IMR-90 (cell line): ENCODE measurements at regions not wholly inside any gene's neighbourhood (a gene's known extent, or its start where the extent isn't known, plus 50 kb on each side); places are given as distances from the start of the nearest gene placed in this dataset.

Source experiments
- ATAC-seq: fragments of 200-7000 bp; cut with Tn5 transposase; 2 replicates; pipeline ENCODE4 v1.9.1; 2020; ENCODE audit warnings: low read depth, mild to moderate bottlenecking, moderate library complexity
- BruUV-seq: library from RNA; stranded (reverse); fragments of 400-500 nt; replicated peaks from 2 replicates; lab custom pipeline; 2021; lab: Mats Ljungman, UMichigan
- CTCF ChIA-PET: fragments of 300-600 bp; formaldehyde crosslinking; extraction: SDS; loops from one replicate; lab custom pipeline; 2021; ENCODE audit warnings: antibody characterized with exemption; lab: Yijun Ruan, JAX
- POLR2A ChIA-PET: fragments of 300-600 bp; sonication (Branson Sonifier 250); formaldehyde crosslinking; loops from one replicate; lab custom pipeline; 2022; ENCODE audit warnings: antibody characterized with exemption; ENCODE audit not compliant: unreplicated experiment; lab: Charles Lee
- DNase-seq: peaks from one replicate; pipeline ENCODE4 v3.0.0; 2013
- H2AFZ ChIP-seq: replicated peaks from 2 replicates; pipeline ENCODE3; 2013; ENCODE audit warnings: low read length, mild to moderate bottlenecking; ENCODE audit not compliant: poor library complexity
- H2AK5ac ChIP-seq: 2 replicates; pipeline ENCODE4 v1.6.1; 2013; ENCODE audit warnings: low read depth, low read length, inconsistent platforms
- H2AK9ac ChIP-seq: replicated peaks from 2 replicates; pipeline ENCODE3; 2013; ENCODE audit warnings: mild to moderate bottlenecking, low read depth, low read length, moderate library complexity; ENCODE audit not compliant: poor library complexity
- H2BK120ac ChIP-seq: 2 replicates; pipeline ENCODE4 v1.6.1; 2013; ENCODE audit warnings: low read depth, low read length, inconsistent platforms
- H2BK15ac ChIP-seq: 3 replicates; pipeline ENCODE4 v1.6.1; 2013; ENCODE audit warnings: low read depth, low read length, inconsistent platforms
- H2BK20ac ChIP-seq: 2 replicates; pipeline ENCODE4 v1.6.1; 2013; ENCODE audit warnings: low read depth, mild to moderate bottlenecking, inconsistent platforms, low read length, moderate library complexity
- H2BK5ac ChIP-seq: 2 replicates; pipeline ENCODE4 v1.6.1; 2013; ENCODE audit warnings: mild to moderate bottlenecking, low read depth, low read length, inconsistent platforms; ENCODE audit not compliant: poor library complexity, severe bottlenecking
- H3K14ac ChIP-seq: replicated peaks from 2 replicates; pipeline ENCODE4 v1.6.1; 2013; ENCODE audit warnings: low read depth, low read length, inconsistent platforms
- H3K18ac ChIP-seq: 2 replicates; pipeline ENCODE4 v1.6.1; 2013; ENCODE audit warnings: low read depth, low read length, control low read depth
- H3K23ac ChIP-seq: 2 replicates; pipeline ENCODE4 v1.6.1; 2013; ENCODE audit warnings: low read depth, low read length, inconsistent platforms
- H3K27ac ChIP-seq: 2 replicates; pipeline ENCODE4 v1.5.1; 2013; ENCODE audit warnings: mild to moderate bottlenecking, control low read depth, low read length; ENCODE audit not compliant: insufficient read depth
- H3K27me3 ChIP-seq: 2 replicates; pipeline ENCODE4 v1.6.1; 2013; ENCODE audit warnings: low read length; ENCODE audit not compliant: control insufficient read depth, insufficient read depth
- H3K36me3 ChIP-seq: 2 replicates; pipeline ENCODE4 v1.6.1; 2013; ENCODE audit warnings: low read length, mixed read lengths; ENCODE audit not compliant: control insufficient read depth, insufficient read depth
- H3K4ac ChIP-seq: 2 replicates; pipeline ENCODE4 v1.6.1; 2013; ENCODE audit warnings: low read depth, low read length, inconsistent platforms
- H3K4me1 ChIP-seq: 2 replicates; pipeline ENCODE4 v1.6.1; 2013; ENCODE audit warnings: low read length, mixed read lengths; ENCODE audit not compliant: control insufficient read depth, insufficient read depth
- H3K4me2 ChIP-seq: 2 replicates; pipeline ENCODE4 v1.6.1; 2013; ENCODE audit warnings: low read depth, mild to moderate bottlenecking, control low read depth, low read length, moderate library complexity
- H3K4me3 ChIP-seq: 2 replicates; pipeline ENCODE4 v1.5.1; 2013; ENCODE audit warnings: low read depth, mild to moderate bottlenecking, control low read depth, low read length, moderate library complexity; ENCODE audit not compliant: insufficient read depth
- H3K56ac ChIP-seq: 2 replicates; pipeline ENCODE4 v1.6.1; 2013; ENCODE audit warnings: low read length, inconsistent platforms; ENCODE audit not compliant: insufficient read depth; ENCODE audit errors: extremely low read depth
- H3K79me1 ChIP-seq, 2 experiments: 2 replicates each; pipeline ENCODE4 v1.6.1; 2013; ENCODE audit warnings: low read length in 2 of 2, inconsistent platforms in 1 of 2, low read depth in 1 of 2
- H3K9ac ChIP-seq: 2 replicates; pipeline ENCODE4 v1.6.1; 2013; ENCODE audit warnings: low read depth, low read length, control low read depth
- H3K9me1 ChIP-seq: 2 replicates; pipeline ENCODE4 v1.6.1; 2013; ENCODE audit warnings: low read length, inconsistent platforms; ENCODE audit not compliant: insufficient read depth
- H3K9me3 ChIP-seq: 2 replicates; pipeline ENCODE4 v1.6.1; 2013; ENCODE audit warnings: low read length; ENCODE audit not compliant: control insufficient read depth, insufficient read depth
- H4K20me1 ChIP-seq: 2 replicates; pipeline ENCODE4 v1.6.1; 2013; ENCODE audit warnings: low read length, inconsistent platforms; ENCODE audit not compliant: insufficient read depth
- H4K5ac ChIP-seq: 2 replicates; pipeline ENCODE4 v1.6.1; 2013; ENCODE audit warnings: mild to moderate bottlenecking, low read depth, low read length, control low read depth
- H4K8ac ChIP-seq, 2 experiments: 2 replicates each; pipeline ENCODE4 v1.6.1; 2013; ENCODE audit warnings: low read depth in 2 of 2, low read length in 2 of 2, control low read depth in 1 of 2, inconsistent platforms in 1 of 2
- H4K91ac ChIP-seq: 2 replicates; pipeline ENCODE4 v1.6.1; 2013; ENCODE audit warnings: low read depth, low read length, inconsistent platforms; ENCODE audit not compliant: insufficient read depth
- BHLHE40 ChIP-seq: fragments of 150-350 bp; IDR thresholded peaks from 2 replicates; pipeline ENCODE4 v1.6.1; 2016; ENCODE audit warnings: mild to moderate bottlenecking, low read depth, low read length
- CEBPB ChIP-seq: IDR thresholded peaks from 2 replicates; pipeline ENCODE4 v1.6.1; 2012; ENCODE audit warnings: low read depth, low read length, improper control_type of control experiment
- CHD1 ChIP-seq: IDR thresholded peaks from 2 replicates; pipeline ENCODE4 v1.6.1; 2012; ENCODE audit warnings: low read depth, low read length, improper control_type of control experiment
- FOS ChIP-seq: fragments of 150-350 bp; IDR thresholded peaks from 2 replicates; pipeline ENCODE4 v1.6.1; 2016; ENCODE audit warnings: low read depth, low read length
- MAFK ChIP-seq: IDR thresholded peaks from 2 replicates; pipeline ENCODE4 v1.6.1; 2012; ENCODE audit warnings: low read depth, low read length, improper control_type of control experiment
- MAZ ChIP-seq: IDR thresholded peaks from 2 replicates; pipeline ENCODE4 v1.6.1; 2012; ENCODE audit warnings: low read depth, mild to moderate bottlenecking, low read length, improper control_type of control experiment, moderate library complexity, borderline replicate concordance
- MXI1 ChIP-seq: IDR thresholded peaks from 2 replicates; pipeline ENCODE4 v1.6.1; 2012; ENCODE audit warnings: low read depth, mild to moderate bottlenecking, low read length, moderate library complexity, borderline replicate concordance
- NFE2L2 ChIP-seq: fragments of 150-350 bp; IDR thresholded peaks from 2 replicates; pipeline ENCODE4 v1.6.1; 2016; ENCODE audit warnings: low read depth, mild to moderate bottlenecking, low read length
- POLR2A ChIP-seq: IDR thresholded peaks from 2 replicates; pipeline ENCODE4 v1.6.1; 2012; ENCODE audit warnings: mild to moderate bottlenecking, low read depth, low read length
- RAD21 ChIP-seq: IDR thresholded peaks from 2 replicates; pipeline ENCODE4 v1.6.1; 2012; ENCODE audit warnings: low read length, improper control_type of control experiment
- RCOR1 ChIP-seq: IDR thresholded peaks from 2 replicates; pipeline ENCODE4 v1.6.1; 2012; ENCODE audit warnings: mild to moderate bottlenecking, low read length, improper control_type of control experiment; ENCODE audit not compliant: insufficient replicate concordance
- RFX5 ChIP-seq: IDR thresholded peaks from 2 replicates; pipeline ENCODE4 v1.8.0; 2012; ENCODE audit warnings: low read depth, mild to moderate bottlenecking, low read length, moderate library complexity
- SMC3 ChIP-seq: fragments of 150-350 bp; IDR thresholded peaks from 2 replicates; pipeline ENCODE4 v1.6.1; 2016; ENCODE audit warnings: low read depth, mild to moderate bottlenecking, antibody characterized with exemption, low read length, moderate library complexity
- WGBS, 2 experiments: methylation state at CpG; one replicate each; pipeline versions ENCODE4 v1.1.5 to v1.1.7; 2013; ENCODE audit warnings: missing lambda C conversion rate in 2 of 2; ENCODE audit not compliant: insufficient read length in 1 of 2; ENCODE audit errors: extremely low coverage in 2 of 2; 5-methylcytosine and 5-hydroxymethylcytosine counted together
- dilution Hi-C: fragments of 300-500 bp; cut with HindIII; formaldehyde crosslinking; loops from one replicate; pipeline ENCODE4 v1.14.3; 2018; ENCODE audit warnings: low sequenced_read_pairs; ENCODE audit not compliant: unreplicated experiment
- in situ Hi-C: fragments of 300-500 bp; cut with MboI; formaldehyde crosslinking; loops from 3 replicates; pipeline ENCODE4 v1.14.3; 2019; ENCODE audit warnings: low sequenced_read_pairs, inconsistent platforms, mixed read lengths
- intact Hi-C: fragments of 100-400 bp; cut with micrococcal nuclease; formaldehyde crosslinking; loops from 2 replicates; pipeline ENCODE4 v1.10.0; 2022
- TF ChIP-seq, protein P1 (sequence below): fragments of 150-350 bp; IDR thresholded peaks from 2 replicates; pipeline ENCODE4 v1.6.1; 2016; ENCODE audit warnings: low read depth, mild to moderate bottlenecking, low read length, moderate library complexity, borderline replicate concordance
- TF ChIP-seq, protein P2 (sequence below): conservative IDR thresholded peaks from 2 replicates; pipeline ENCODE4 v1.5.1; 2012; ENCODE audit warnings: mild to moderate bottlenecking, low read depth, low read length, improper control_type of control experiment
- TF ChIP-seq, protein P3 (sequence below): fragments of 150-350 bp; IDR thresholded peaks from 2 replicates; pipeline ENCODE4 v1.6.1; 2017; ENCODE audit warnings: mild to moderate bottlenecking, antibody characterized with exemption, low read length, low read depth

DNA sequence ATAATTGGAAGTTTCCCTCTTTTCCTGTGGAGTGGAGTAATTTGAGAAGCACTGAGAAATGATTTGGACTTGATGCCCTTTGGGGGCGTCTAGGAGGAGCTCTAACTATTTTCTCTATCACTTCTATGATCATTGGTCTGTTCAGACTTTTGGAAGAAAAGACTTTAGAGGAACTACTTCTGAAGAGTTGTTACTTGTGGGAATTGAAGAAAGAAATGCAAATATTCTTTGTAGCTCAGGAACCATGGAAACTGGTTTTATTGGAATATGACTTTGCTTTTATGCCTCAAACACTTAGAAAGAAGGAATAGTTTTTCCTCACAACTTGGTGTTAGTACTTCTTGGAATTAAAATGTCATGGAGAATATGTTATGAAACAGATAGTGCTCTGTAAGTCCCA, 122.0 kb upstream of the ALDH1A3 start:
- CTCF ChIA-PET = no interaction called here
- no peak overlapping the region for H3K18ac ChIP-seq
- H2BK20ac ChIP-seq = no peak overlapping the region
- H4K5ac ChIP-seq = no peak overlapping the region
- dilution Hi-C loops (no loop called here), intact Hi-C loops (loop anchor here (5.0 kb wide), 1 partner anchor 65 kb away; no protein-coding TSS in a partner anchor), in situ Hi-C loops (no loop called here)
- no peak overlapping the region for H3K4me2 ChIP-seq
- H3K56ac ChIP-seq = no peak overlapping the region
- H2BK5ac ChIP-seq = no peak overlapping the region
- no peak for ATAC-seq
- no peak overlapping the region for H2AK9ac ChIP-seq
- H2AFZ ChIP-seq = no peak overlapping the region
- H3K36me3 ChIP-seq = no peaks in the 10 kb centered on the region
- POLR2A ChIA-PET = no interaction called here
- H3K79me1 ChIP-seq = no peaks in the 10 kb centered on the region
- H3K23ac ChIP-seq = no peak overlapping the region
- H2AK5ac ChIP-seq = no peak overlapping the region
- TF ChIP-seq CEBPB = no peak
- no peak for TF ChIP-seq SMC3
- no peak for TF ChIP-seq MAZ
- TF ChIP-seq FOS = no peak
- TF ChIP-seq MAFK = no peak
- TF ChIP-seq MXI1 = no peak
- TF ChIP-seq RCOR1 = no peak
- TF ChIP-seq BHLHE40 = no peak
- TF ChIP-seq RFX5 = no peak
- TF ChIP-seq, protein P1, sequence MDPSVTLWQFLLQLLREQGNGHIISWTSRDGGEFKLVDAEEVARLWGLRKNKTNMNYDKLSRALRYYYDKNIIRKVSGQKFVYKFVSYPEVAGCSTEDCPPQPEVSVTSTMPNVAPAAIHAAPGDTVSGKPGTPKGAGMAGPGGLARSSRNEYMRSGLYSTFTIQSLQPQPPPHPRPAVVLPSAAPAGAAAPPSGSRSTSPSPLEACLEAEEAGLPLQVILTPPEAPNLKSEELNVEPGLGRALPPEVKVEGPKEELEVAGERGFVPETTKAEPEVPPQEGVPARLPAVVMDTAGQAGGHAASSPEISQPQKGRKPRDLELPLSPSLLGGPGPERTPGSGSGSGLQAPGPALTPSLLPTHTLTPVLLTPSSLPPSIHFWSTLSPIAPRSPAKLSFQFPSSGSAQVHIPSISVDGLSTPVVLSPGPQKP = no peak
- TF ChIP-seq RAD21 = no peak
- TF ChIP-seq, protein P2, sequence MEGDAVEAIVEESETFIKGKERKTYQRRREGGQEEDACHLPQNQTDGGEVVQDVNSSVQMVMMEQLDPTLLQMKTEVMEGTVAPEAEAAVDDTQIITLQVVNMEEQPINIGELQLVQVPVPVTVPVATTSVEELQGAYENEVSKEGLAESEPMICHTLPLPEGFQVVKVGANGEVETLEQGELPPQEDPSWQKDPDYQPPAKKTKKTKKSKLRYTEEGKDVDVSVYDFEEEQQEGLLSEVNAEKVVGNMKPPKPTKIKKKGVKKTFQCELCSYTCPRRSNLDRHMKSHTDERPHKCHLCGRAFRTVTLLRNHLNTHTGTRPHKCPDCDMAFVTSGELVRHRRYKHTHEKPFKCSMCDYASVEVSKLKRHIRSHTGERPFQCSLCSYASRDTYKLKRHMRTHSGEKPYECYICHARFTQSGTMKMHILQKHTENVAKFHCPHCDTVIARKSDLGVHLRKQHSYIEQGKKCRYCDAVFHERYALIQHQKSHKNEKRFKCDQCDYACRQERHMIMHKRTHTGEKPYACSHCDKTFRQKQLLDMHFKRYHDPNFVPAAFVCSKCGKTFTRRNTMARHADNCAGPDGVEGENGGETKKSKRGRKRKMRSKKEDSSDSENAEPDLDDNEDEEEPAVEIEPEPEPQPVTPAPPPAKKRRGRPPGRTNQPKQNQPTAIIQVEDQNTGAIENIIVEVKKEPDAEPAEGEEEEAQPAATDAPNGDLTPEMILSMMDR = no peak
- TF ChIP-seq CHD1 = no peak
- TF ChIP-seq POLR2A = no peak
- TF ChIP-seq, protein P3, sequence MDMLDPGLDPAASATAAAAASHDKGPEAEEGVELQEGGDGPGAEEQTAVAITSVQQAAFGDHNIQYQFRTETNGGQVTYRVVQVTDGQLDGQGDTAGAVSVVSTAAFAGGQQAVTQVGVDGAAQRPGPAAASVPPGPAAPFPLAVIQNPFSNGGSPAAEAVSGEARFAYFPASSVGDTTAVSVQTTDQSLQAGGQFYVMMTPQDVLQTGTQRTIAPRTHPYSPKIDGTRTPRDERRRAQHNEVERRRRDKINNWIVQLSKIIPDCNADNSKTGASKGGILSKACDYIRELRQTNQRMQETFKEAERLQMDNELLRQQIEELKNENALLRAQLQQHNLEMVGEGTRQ = no peak
- TF ChIP-seq NFE2L2 = no peak
- no peak overlapping the region for H2BK15ac ChIP-seq
- DNase-seq = no peak
- no CpG with 5 or more reads among the region's 1 CpG for WGBS, 2 experiments
- H3K27me3 ChIP-seq = no peaks in the 10 kb centered on the region; the same call in 1 of the 2 replicates
- H2BK120ac ChIP-seq = no peak overlapping the region
- peaks cover 9% of the 10 kb centered on the region; the same call in 1 of the 2 replicates for H3K9me1 ChIP-seq
- no peak overlapping the region for H3K9ac ChIP-seq
- no TSS peak for BruUV-seq
- H3K27ac ChIP-seq = no peak overlapping the region
- no peak overlapping the region for H4K91ac ChIP-seq
- no peaks in the 10 kb centered on the region for H4K20me1 ChIP-seq
- H3K14ac ChIP-seq = no peak overlapping the region
- H3K4me3 ChIP-seq = no peak overlapping the region
- no peak overlapping the region for H3K4ac ChIP-seq
- H3K4me1 ChIP-seq = peaks cover 6% of the 10 kb centered on the region; the same call in 1 of the 2 replicates
- no peaks in the 10 kb centered on the region for H3K9me3 ChIP-seq
- H4K8ac ChIP-seq = no peak overlapping the region
